ENCODE measurements at regions not wholly inside any gene's neighbourhood (a gene's known extent, or its start where the extent isn't known, plus 50 kb on each side); places are given as distances from the start of the nearest gene placed in this dataset.
"Not testable (repeated sequence)": the region's sequence is repeated elsewhere in the genome, so short reads cannot be mapped to it uniquely, and the experiment has no call there.

GRCh38 chr1:199794105-199794863, 233.2 kb upstream of the NR5A2 start:
- no peak for DNase-seq (ENCODE audit: low spot score)

- no peak for DNase-seq (ENCODE audit: low spot score)
Observed at GRCh38 chr1:199799116-199799515, 228.4 kb upstream of the NR5A2 start.

GRCh38 chr1:199804526-199804925, 223.0 kb upstream of the NR5A2 start:
- no peak for DNase-seq (ENCODE audit: low spot score)

GRCh38 chr1:199808110-199808870, 219.2 kb upstream of the NR5A2 start:
- DNase-seq (ENCODE audit: low spot score) = no peak

- DNase-seq (ENCODE audit: low spot score) = no peak
Observed at GRCh38 chr1:199809311-199809710, 218.2 kb upstream of the NR5A2 start.

GRCh38 chr1:199811163-199811562, 216.3 kb upstream of the NR5A2 start:
- no peak for DNase-seq (ENCODE audit: low spot score)

GRCh38 chr1:199813198-199813597, 214.3 kb upstream of the NR5A2 start:
- no peak for DNase-seq (ENCODE audit: low spot score)

GRCh38 chr1:199815947-199816346, 211.6 kb upstream of the NR5A2 start:
- no peak for DNase-seq (ENCODE audit: low spot score)

- DNase-seq (ENCODE audit: low spot score) = no peak
Observed at GRCh38 chr1:199817266-199817665, 210.2 kb upstream of the NR5A2 start.

- no peak for DNase-seq (ENCODE audit: low spot score)
Observed at GRCh38 chr1:199821029-199821779, 206.3 kb upstream of the NR5A2 start.

GRCh38 chr1:199832451-199832850, 195.1 kb upstream of the NR5A2 start:
- DNase-seq (ENCODE audit: low spot score) = no peak

- no peak for DNase-seq (ENCODE audit: low spot score)
Observed at GRCh38 chr1:199834711-199835110, 192.8 kb upstream of the NR5A2 start.

GRCh38 chr1:199836430-199836829, 191.1 kb upstream of the NR5A2 start:
- DNase-seq (ENCODE audit: low spot score) = no peak

GRCh38 chr1:199837321-199837720, 190.2 kb upstream of the NR5A2 start:
- DNase-seq (ENCODE audit: low spot score) = no peak

GRCh38 chr1:199839608-199840007, 187.9 kb upstream of the NR5A2 start:
- not testable (repeated sequence) for DNase-seq (ENCODE audit: low spot score)

GRCh38 chr1:199843096-199843495, 184.4 kb upstream of the NR5A2 start:
- not testable (repeated sequence) for DNase-seq (ENCODE audit: low spot score)

- DNase-seq (ENCODE audit: low spot score) = no peak
Observed at GRCh38 chr1:199843861-199844260, 183.6 kb upstream of the NR5A2 start.

GRCh38 chr1:199847021-199847420, 180.5 kb upstream of the NR5A2 start:
- no peak for DNase-seq (ENCODE audit: low spot score)

GRCh38 chr1:199851439-199852140, 175.9 kb upstream of the NR5A2 start:
- DNase-seq (ENCODE audit: low spot score) = no peak

GRCh38 chr1:199854686-199855321, 172.7 kb upstream of the NR5A2 start:
- no peak for DNase-seq (ENCODE audit: low spot score)

GRCh38 chr1:199855580-199855979, 171.9 kb upstream of the NR5A2 start:
- DNase-seq (ENCODE audit: low spot score) = no peak

All from globus pallidus (tissue), 1 donor.